Mesenchymal stem cell (in vitro differentiated cells and primary cell): ENCODE measurements at regions not wholly inside any gene's neighbourhood (a gene's known extent, or its start where the extent isn't known, plus 50 kb on each side); places are given as distances from the start of the nearest gene placed in this dataset.

ENCODE experiments used
- DNase-seq: peaks from one replicate; pipeline ENCODE4 v3.0.0-alpha.2; 2013
- H2AFZ ChIP-seq: one replicate; pipeline ENCODE4 v1.6.1; 2013; ENCODE audit warnings: low read depth, mild to moderate bottlenecking, control low read depth, inconsistent platforms, low read length, moderate library complexity
- H2AK5ac ChIP-seq: 2 replicates; pipeline ENCODE4 v1.6.1; 2013; ENCODE audit warnings: low read length, moderate library complexity, mild to moderate bottlenecking, inconsistent platforms; ENCODE audit not compliant: severe bottlenecking
- H2BK120ac ChIP-seq: one replicate; pipeline ENCODE4 v1.6.1; 2013; ENCODE audit warnings: low read depth, mild to moderate bottlenecking, inconsistent platforms, low read length, moderate library complexity
- H2BK12ac ChIP-seq, 2 experiments: one replicate each; pipeline ENCODE4 v1.6.1; 2013; ENCODE audit warnings: inconsistent platforms in 2 of 2, low read length in 2 of 2, mild to moderate bottlenecking in 2 of 2, moderate library complexity in 2 of 2, control low read depth in 1 of 2
- H2BK15ac ChIP-seq: one replicate; pipeline ENCODE4 v1.6.1; 2013; ENCODE audit warnings: mild to moderate bottlenecking, low read depth, inconsistent platforms; ENCODE audit not compliant: poor library complexity, severe bottlenecking
- H2BK5ac ChIP-seq: 2 replicates; pipeline ENCODE4 v1.6.1; 2013; ENCODE audit warnings: low read depth, mild to moderate bottlenecking, low read length, control low read depth, inconsistent platforms; ENCODE audit not compliant: poor library complexity, severe bottlenecking
- H3K14ac ChIP-seq, 2 experiments: one replicate each; pipeline ENCODE4 v1.6.1; 2013; ENCODE audit warnings: inconsistent platforms in 2 of 2, low read length in 2 of 2, control low read depth in 1 of 2, mild to moderate bottlenecking in 1 of 2, moderate library complexity in 1 of 2
- H3K18ac ChIP-seq, 2 experiments: one replicate each; pipeline ENCODE4 v1.6.1; 2013; ENCODE audit warnings: inconsistent platforms in 2 of 2, low read length in 2 of 2, control low read depth in 1 of 2, low read depth in 1 of 2, mild to moderate bottlenecking in 1 of 2
- H3K23ac ChIP-seq, 2 experiments: one replicate each; pipeline ENCODE4 v1.6.1; 2013; ENCODE audit warnings: inconsistent platforms in 2 of 2, low read length in 2 of 2, mild to moderate bottlenecking in 2 of 2, moderate library complexity in 2 of 2, control low read depth in 1 of 2
- H3K27ac ChIP-seq: 2 replicates; pipeline ENCODE4 v1.5.1; 2013; ENCODE audit warnings: mild to moderate bottlenecking, moderate library complexity, low read length, control low read depth, inconsistent platforms; ENCODE audit not compliant: poor library complexity, severe bottlenecking
- H3K27me3 ChIP-seq, 2 experiments: 2 replicates each; pipeline versions ENCODE4 v1.6.1 to v1.7.0; 2013; ENCODE audit warnings: low read length in 2 of 2, mild to moderate bottlenecking in 2 of 2, moderate library complexity in 2 of 2, control low read depth in 1 of 2, inconsistent platforms in 1 of 2; ENCODE audit not compliant: control insufficient read depth in 1 of 2, insufficient read depth in 1 of 2
- H3K36me3 ChIP-seq, 2 experiments: 2 replicates each; pipeline versions ENCODE4 v1.6.1 to v1.7.0; 2013; ENCODE audit warnings: low read length in 2 of 2, control low read depth in 1 of 2, inconsistent platforms in 1 of 2, low read depth in 1 of 2, mild to moderate bottlenecking in 1 of 2; ENCODE audit not compliant: insufficient read depth in 2 of 2, control insufficient read depth in 1 of 2
- H3K4ac ChIP-seq, 2 experiments: one replicate each; pipeline ENCODE4 v1.6.1; 2013; ENCODE audit warnings: inconsistent platforms in 2 of 2, low read length in 2 of 2, mild to moderate bottlenecking in 2 of 2, moderate library complexity in 2 of 2, control low read depth in 1 of 2, low read depth in 1 of 2
- H3K4me1 ChIP-seq: 2 replicates; pipeline ENCODE4 v1.6.1; 2013; ENCODE audit warnings: low read depth, low read length, control low read depth; ENCODE audit not compliant: control insufficient read depth, insufficient read depth
- H3K4me2 ChIP-seq: 2 replicates; pipeline ENCODE4 v1.6.1; 2013; ENCODE audit warnings: low read length, mild to moderate bottlenecking, inconsistent platforms; ENCODE audit not compliant: poor library complexity, severe bottlenecking
- H3K4me3 ChIP-seq, 2 experiments: 2 replicates each; pipeline versions ENCODE4 v1.5.1 to v1.7.0; 2013; ENCODE audit warnings: low read length in 2 of 2, mild to moderate bottlenecking in 2 of 2, control low read depth in 1 of 2, low read depth in 1 of 2; ENCODE audit not compliant: insufficient read depth in 1 of 2
- H3K79me1 ChIP-seq: replicated peaks from 2 replicates; pipeline ENCODE4 v1.6.1; 2013; ENCODE audit warnings: mild to moderate bottlenecking, control low read depth, low read length, inconsistent platforms; ENCODE audit not compliant: poor library complexity, severe bottlenecking
- H3K9ac ChIP-seq: 2 replicates; pipeline ENCODE4 v1.7.0; 2013; ENCODE audit warnings: mild to moderate bottlenecking, low read length, moderate library complexity
- H3K9me3 ChIP-seq: 2 replicates; pipeline ENCODE4 v1.7.0; 2013; ENCODE audit warnings: mild to moderate bottlenecking, low read length; ENCODE audit not compliant: control insufficient read depth
- H4K8ac ChIP-seq: one replicate; pipeline ENCODE4 v1.6.1; 2013; ENCODE audit warnings: inconsistent platforms, mild to moderate bottlenecking, low read length, moderate library complexity
- H4K91ac ChIP-seq: one replicate; pipeline ENCODE4 v1.6.1; 2013; ENCODE audit warnings: mild to moderate bottlenecking, low read length, inconsistent platforms
- WGBS: methylation state at CpG from one replicate; pipeline ENCODE4 v1.1.7; 2013; ENCODE audit warnings: mixed read lengths; 5-methylcytosine and 5-hydroxymethylcytosine counted together

DNA sequence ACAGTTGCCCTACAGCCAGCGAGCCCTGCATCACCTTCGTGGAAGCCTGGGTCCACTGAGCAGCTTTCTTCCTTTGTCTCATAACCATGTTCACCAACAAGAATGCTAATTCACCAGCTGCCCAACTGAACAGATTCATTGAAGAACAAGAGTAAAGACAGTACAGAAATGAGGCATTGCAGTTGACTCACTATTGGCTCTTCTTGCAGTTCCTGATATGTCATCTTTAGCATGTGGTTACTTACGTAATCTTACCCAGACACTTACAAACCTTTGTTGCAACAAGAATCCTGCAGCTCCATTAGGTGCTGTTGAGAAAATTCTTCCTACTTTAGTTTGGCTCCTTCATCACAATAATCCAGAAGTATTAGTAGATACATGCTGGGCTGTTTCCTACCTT lies 174.0 kb upstream of the TPK1 start:
- H3K79me1 ChIP-seq = no peaks in the 10 kb centered on the region
- no peak overlapping the region for H4K8ac ChIP-seq
- H3K14ac ChIP-seq = no peak overlapping the region
- H2BK120ac ChIP-seq = no peak overlapping the region
- DNase-seq = no peak
- H2BK15ac ChIP-seq = no peak overlapping the region
- H3K27me3 ChIP-seq = no peaks in the 10 kb centered on the region
- H4K91ac ChIP-seq = no peak overlapping the region
- no peaks in the 10 kb centered on the region for H3K4me1 ChIP-seq
- WGBS = 82% methylated on average over 2 of the region's 3 CpGs
- no peak overlapping the region for H2BK12ac ChIP-seq
- H3K9ac ChIP-seq = no peak overlapping the region
- peaks cover 9% of the 10 kb centered on the region for H3K9me3 ChIP-seq
- H2AK5ac ChIP-seq = no peak overlapping the region
- no peak overlapping the region for H2BK5ac ChIP-seq
- no peak overlapping the region for H3K4me2 ChIP-seq
- no peak overlapping the region for H3K23ac ChIP-seq
- no peaks in the 10 kb centered on the region for H3K36me3 ChIP-seq
- no peak overlapping the region for H2AFZ ChIP-seq
- H3K18ac ChIP-seq = no peak overlapping the region
- no peak overlapping the region for H3K4me3 ChIP-seq
- no peak overlapping the region for H3K4ac ChIP-seq
- no peak overlapping the region for H3K27ac ChIP-seq

- peaks cover 17% of the 10 kb centered on the region for H3K9me3 ChIP-seq
- no peak overlapping the region for H2BK12ac ChIP-seq
- H3K4me1 ChIP-seq = no peaks in the 10 kb centered on the region
- no peak overlapping the region for H3K4me3 ChIP-seq
- H2AFZ ChIP-seq = no peak overlapping the region
- no peaks in the 10 kb centered on the region for H3K36me3 ChIP-seq
- no peak overlapping the region for H2BK5ac ChIP-seq
- H3K23ac ChIP-seq = no peak overlapping the region
- no peak overlapping the region for H2BK15ac ChIP-seq
- H4K91ac ChIP-seq = no peak overlapping the region
- H2BK120ac ChIP-seq = no peak overlapping the region
- no peak overlapping the region for H3K18ac ChIP-seq
- H3K14ac ChIP-seq = no peak overlapping the region
- no peak overlapping the region for H4K8ac ChIP-seq
- no peak overlapping the region for H2AK5ac ChIP-seq
- no peak for DNase-seq
- H3K4ac ChIP-seq = no peak overlapping the region
- H3K79me1 ChIP-seq = no peaks in the 10 kb centered on the region
- H3K9ac ChIP-seq = no peak overlapping the region
- no peaks in the 10 kb centered on the region for H3K27me3 ChIP-seq
- H3K4me2 ChIP-seq = no peak overlapping the region
- H3K27ac ChIP-seq = no peak overlapping the region
- 45% methylated on average over 2 of the region's 2 CpGs for WGBS
Measured at GRCh38 chr7:145005601-145006000, 169.7 kb upstream of the TPK1 start.

DNA sequence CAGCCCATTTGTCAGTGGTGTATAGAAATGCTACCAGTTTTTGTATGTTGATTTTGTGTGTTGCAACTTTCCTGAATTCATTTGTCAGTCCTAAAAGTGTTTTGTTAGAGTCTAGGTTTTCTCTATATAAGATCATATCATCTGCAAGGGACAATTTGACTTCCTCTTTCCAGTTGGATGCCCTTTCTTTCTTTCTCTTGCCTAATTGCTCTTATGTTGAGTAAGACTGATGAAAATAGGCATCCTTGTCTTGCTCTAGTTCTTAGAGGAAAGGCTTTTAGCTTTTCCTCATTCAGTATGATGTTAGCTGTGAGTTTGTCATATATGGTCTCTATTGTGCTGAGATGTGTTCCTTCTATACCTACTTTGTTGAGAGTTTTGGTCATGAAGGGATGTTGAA lies 161.7 kb upstream of the TPK1 start:
- Histone ChIP-seq H2AK5ac (no peak overlapping the region), H3K14ac (no peak overlapping the region)

DNA sequence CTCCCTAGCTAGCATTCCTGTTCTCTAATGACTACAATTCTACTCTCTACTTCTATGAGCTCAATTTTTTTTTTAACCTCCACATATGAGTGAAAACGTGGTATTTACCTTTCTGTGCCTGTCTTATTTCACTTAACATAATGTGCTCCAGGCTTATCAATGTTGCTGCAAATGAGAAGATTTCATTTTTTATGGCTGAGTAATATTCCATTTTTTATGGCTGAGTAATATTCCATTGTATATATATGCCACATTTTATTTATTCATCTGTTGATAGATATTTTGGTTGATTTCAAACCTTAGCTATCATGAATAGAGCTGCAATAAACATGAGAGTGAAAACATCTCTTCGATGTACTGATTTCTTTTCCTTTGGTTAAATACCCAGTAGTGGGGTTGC lies 159.6 kb upstream of the TPK1 start:
- Histone ChIP-seq H3K9ac (no peak overlapping the region), H2AFZ (no peak overlapping the region), H3K27ac (no peak overlapping the region), H4K8ac (no peak overlapping the region), H2BK15ac (no peak overlapping the region), H3K36me3 (no peaks in the 10 kb centered on the region), H2BK12ac (no peak overlapping the region), H2BK5ac (no peak overlapping the region), H3K27me3 (no peaks in the 10 kb centered on the region), H3K4me2 (no peak overlapping the region), H3K79me1 (no peaks in the 10 kb centered on the region), H2BK120ac (no peak overlapping the region), H3K14ac (no peak overlapping the region), H3K9me3 (peaks cover 43% of the 10 kb centered on the region), H3K4me1 (no peaks in the 10 kb centered on the region), H3K18ac (no peak overlapping the region), H4K91ac (no peak overlapping the region), H3K4ac (no peak overlapping the region), H2AK5ac (no peak overlapping the region), H3K23ac (no peak overlapping the region), H3K4me3 (no peak overlapping the region)
- DNase-seq = no peak
- WGBS = no CpG with 5 or more reads among the region's 2 CpGs

More for the DNA sequence above, 161.7 kb upstream of the TPK1 start:
- no peak for DNase-seq
- Histone ChIP-seq H4K8ac (no peak overlapping the region), H3K18ac (no peak overlapping the region), H3K4me2 (no peak overlapping the region), H3K4ac (no peak overlapping the region), H2BK120ac (no peak overlapping the region), H3K27ac (no peak overlapping the region), H3K4me3 (no peak overlapping the region), H3K23ac (no peak overlapping the region), H3K9ac (no peak overlapping the region), H3K36me3 (no peaks in the 10 kb centered on the region), H2BK5ac (no peak overlapping the region), H2BK12ac (no peak overlapping the region), H3K27me3 (no peaks in the 10 kb centered on the region), H4K91ac (no peak overlapping the region), H3K9me3 (peaks cover 51% of the 10 kb centered on the region), H2BK15ac (no peak overlapping the region), H3K79me1 (no peaks in the 10 kb centered on the region), H3K4me1 (no peaks in the 10 kb centered on the region), H2AFZ (no peak overlapping the region)
